H1 (cell line): ENCODE measurements at regions not wholly inside any gene's neighbourhood (a gene's known extent, or its start where the extent isn't known, plus 50 kb on each side); places are given as distances from the start of the nearest gene placed in this dataset.
A peak's percentile ranks its signal among the peaks of the same experiment; 100 is the strongest.
"Not testable (repeated sequence)": the region's sequence is repeated elsewhere in the genome, so short reads cannot be mapped to it uniquely, and the experiment has no call there.

Experiments used
- CTCF ChIA-PET: fragments of 300-600 bp; sonication (Branson Sonifier 250); formaldehyde crosslinking; loops from one replicate; lab custom pipeline; 2021; ENCODE audit not compliant: partially characterized antibody; lab: Charles Lee
- POLR2A ChIA-PET: fragments of 300-600 bp; sonication (Branson Sonifier 250); formaldehyde crosslinking; loops from one replicate; lab custom pipeline; 2021; ENCODE audit warnings: inconsistent platforms; ENCODE audit not compliant: partially characterized antibody; lab: Charles Lee
- DNase-seq, 2 experiments: peaks; one replicate each; pipeline versions ENCODE4 v3.0.0 to v3.0.0-alpha.2; 2010 to 2022; ENCODE audit warnings: low spot score in 2 of 2, low read depth in 1 of 2, mixed read lengths in 1 of 2
- FAIRE-seq: peaks from 2 replicates; lab custom pipeline; 2011; peaks lifted over from hg19 to GRCh38; lab: Jason Lieb, UNC
- H2AFZ ChIP-seq: 2 replicates; pipeline ENCODE4 v1.8.1; 2012; ENCODE audit warnings: low read length, inconsistent platforms
- H2AK5ac ChIP-seq: 2 replicates; pipeline ENCODE4 v1.6.1; 2013; ENCODE audit warnings: low read depth, low read length
- H2BK120ac ChIP-seq: replicated peaks from 2 replicates; pipeline ENCODE3; 2013; ENCODE audit warnings: low read depth, low read length, inconsistent platforms
- H2BK12ac ChIP-seq: 2 replicates; pipeline ENCODE4 v1.6.1; 2013; ENCODE audit warnings: low read depth, low read length
- H2BK15ac ChIP-seq: 2 replicates; pipeline ENCODE4 v1.6.1; 2013; ENCODE audit warnings: low read length
- H2BK20ac ChIP-seq: 2 replicates; pipeline ENCODE4 v1.6.1; 2013; ENCODE audit warnings: low read length
- H2BK5ac ChIP-seq: 2 replicates; pipeline ENCODE4 v1.6.1; 2013; ENCODE audit warnings: low read depth, low read length
- H3K14ac ChIP-seq: 2 replicates; pipeline ENCODE4 v1.6.1; 2013; ENCODE audit warnings: inconsistent platforms; ENCODE audit not compliant: insufficient read length
- H3K18ac ChIP-seq: 2 replicates; pipeline ENCODE4 v1.6.1; 2013; ENCODE audit warnings: low read length; ENCODE audit errors: extremely low read depth
- H3K23ac ChIP-seq: 2 replicates; pipeline ENCODE4 v1.6.1; 2013; ENCODE audit warnings: inconsistent platforms; ENCODE audit not compliant: insufficient read length
- H3K23me2 ChIP-seq: 2 replicates; pipeline ENCODE4 v1.6.1; 2013; ENCODE audit warnings: low read depth, low read length
- H3K27ac ChIP-seq: 2 replicates; pipeline ENCODE4 v1.6.1; 2011; ENCODE audit warnings: low read depth, low read length, inconsistent platforms
- H3K27me3 ChIP-seq, 4 experiments: replicated peaks in 1 of 4; 1 replicate in 1 of 4; 2 replicates in 3 of 4; pipeline versions ENCODE4 v1.6.1 to v1.8.1; 2011 to 2013; ENCODE audit warnings: low read length in 3 of 4, mild to moderate bottlenecking in 3 of 4, inconsistent platforms in 2 of 4, mixed read lengths in 2 of 4, moderate library complexity in 1 of 4; ENCODE audit not compliant: control insufficient read depth in 3 of 4, insufficient read depth in 3 of 4; ENCODE audit errors: extremely low read depth in 1 of 4
- H3K36me3 ChIP-seq, 4 experiments: 2 replicates each; pipeline versions ENCODE4 v1.6.1 to v1.8.1; 2011 to 2013; ENCODE audit warnings: mild to moderate bottlenecking in 4 of 4, low read length in 3 of 4, moderate library complexity in 2 of 4, control low read depth in 1 of 4, inconsistent platforms in 1 of 4; ENCODE audit not compliant: insufficient read depth in 4 of 4, control insufficient read depth in 2 of 4
- H3K4ac ChIP-seq: replicated peaks from 2 replicates; pipeline ENCODE3; 2013; ENCODE audit warnings: low read length, low read depth, mixed read lengths, inconsistent platforms; ENCODE audit not compliant: insufficient read length
- H3K4me1 ChIP-seq, 4 experiments: replicated peaks in 1 of 4; 1 replicate in 1 of 4; 2 replicates in 3 of 4; pipeline versions ENCODE4 v1.6.1 to v1.8.1; 2011 to 2013; ENCODE audit warnings: low read length in 3 of 4, inconsistent platforms in 2 of 4, mixed read lengths in 1 of 4; ENCODE audit not compliant: insufficient read depth in 4 of 4, control insufficient read depth in 3 of 4
- H3K4me2 ChIP-seq, 2 experiments: 2 replicates each; pipeline versions ENCODE4 v1.6.1 to v1.8.1; 2011 to 2013; ENCODE audit warnings: low read depth in 2 of 2, low read length in 2 of 2, control low read depth in 1 of 2, inconsistent platforms in 1 of 2, mild to moderate bottlenecking in 1 of 2; ENCODE audit not compliant: insufficient read depth in 1 of 2
- H3K4me3 ChIP-seq, 4 experiments: fragments of 200-600, 300-600 bp in 1 of 4; sonication (generic), shearing (Covaris generic), sonication (Bioruptor Twin) in 1 of 4; 2 replicates each; pipeline versions ENCODE4 v1.5.1 to v1.8.1; 2011 to 2016; ENCODE audit warnings: low read length in 4 of 4, low read depth in 3 of 4, control low read depth in 2 of 4, inconsistent platforms in 2 of 4, mild to moderate bottlenecking in 2 of 4, mixed read lengths in 1 of 4, moderate library complexity in 1 of 4; ENCODE audit not compliant: insufficient read depth in 2 of 4; ENCODE audit errors: extremely low read depth in 1 of 4
- H3K56ac ChIP-seq: replicated peaks from 2 replicates; pipeline ENCODE3; 2013; ENCODE audit warnings: low read depth, mild to moderate bottlenecking, mixed read lengths, low read length, inconsistent platforms; ENCODE audit not compliant: insufficient read length
- H3K79me1 ChIP-seq: 2 replicates; pipeline ENCODE4 v1.6.1; 2013; ENCODE audit warnings: low read depth, low read length, control low read depth
- H3K79me2 ChIP-seq, 2 experiments: 2 replicates each; pipeline versions ENCODE4 v1.6.1 to v1.8.1; 2012 to 2013; ENCODE audit warnings: low read length in 2 of 2, mild to moderate bottlenecking in 2 of 2, inconsistent platforms in 1 of 2; ENCODE audit not compliant: insufficient read depth in 2 of 2, control insufficient read depth in 1 of 2
- H3K9ac ChIP-seq, 4 experiments: replicated peaks in 1 of 4; 1 replicate in 1 of 4; 2 replicates in 3 of 4; pipeline versions ENCODE4 v1.6.1 to v1.8.1; 2011 to 2013; ENCODE audit warnings: low read depth in 3 of 4, low read length in 3 of 4, control low read depth in 2 of 4, mild to moderate bottlenecking in 2 of 4, moderate library complexity in 2 of 4, inconsistent platforms in 1 of 4; ENCODE audit errors: extremely low read depth in 1 of 4
- H3K9me3 ChIP-seq, 2 experiments: 2 replicates each; pipeline versions ENCODE4 v1.6.1 to v1.8.1; 2012 to 2013; ENCODE audit warnings: mild to moderate bottlenecking in 2 of 2, moderate library complexity in 2 of 2, control low read depth in 1 of 2, inconsistent platforms in 1 of 2, low read depth in 1 of 2, low read length in 1 of 2, mixed read lengths in 1 of 2; ENCODE audit not compliant: insufficient read depth in 2 of 2
- H4K20me1 ChIP-seq, 2 experiments: replicated peaks in 1 of 2; 2 replicates each; pipeline versions ENCODE3 to v1.8.1; 2011 to 2013; ENCODE audit warnings: inconsistent platforms in 2 of 2, low read length in 2 of 2, mild to moderate bottlenecking in 1 of 2; ENCODE audit not compliant: insufficient read depth in 2 of 2, control insufficient read depth in 1 of 2
- H4K5ac ChIP-seq: 2 replicates; pipeline ENCODE4 v1.6.1; 2013; ENCODE audit warnings: low read length, low read depth, mixed read lengths, inconsistent platforms; ENCODE audit not compliant: insufficient read length
- H4K8ac ChIP-seq: 2 replicates; pipeline ENCODE4 v1.8.0; 2013; ENCODE audit warnings: mild to moderate bottlenecking, moderate library complexity, low read length, inconsistent platforms; ENCODE audit not compliant: insufficient read depth; ENCODE audit errors: extremely low read depth
- H4K91ac ChIP-seq: replicated peaks from 2 replicates; pipeline ENCODE3; 2013; ENCODE audit warnings: low read length, mixed read lengths, inconsistent platforms; ENCODE audit not compliant: insufficient read length
- EP300 ChIP-seq, 2 experiments: IDR thresholded peaks; 1 replicate in 1 of 2; 2 replicates in 1 of 2; pipeline ENCODE4 v1.6.1; 2011 to 2012; ENCODE audit warnings: low read depth in 2 of 2, low read length in 2 of 2, mild to moderate bottlenecking in 2 of 2, borderline replicate concordance in 1 of 2, inconsistent platforms in 1 of 2, moderate library complexity in 1 of 2
- SP1 ChIP-seq: IDR thresholded peaks from 2 replicates; pipeline ENCODE4 v1.6.1; 2011; ENCODE audit warnings: low read depth, low read length
- TEAD4 ChIP-seq: IDR thresholded peaks from 2 replicates; pipeline ENCODE4 v1.6.1; 2012; ENCODE audit warnings: low read depth, low read length, inconsistent platforms, mixed read lengths
- WGBS, 2 experiments: shearing (Covaris generic) in 1 of 2; methylation state at CpG; one replicate each; pipeline versions ENCODE4 v1.1.6 to v1.1.7; 2013 to 2015; ENCODE audit warnings: low lambda C conversion rate in 2 of 2, mixed read lengths in 2 of 2, inconsistent platforms in 1 of 2, low coverage in 1 of 2, missing lambda C conversion rate in 1 of 2; ENCODE audit not compliant: insufficient replicate concordance in 2 of 2, insufficient coverage in 1 of 2, insufficient read length in 1 of 2; ENCODE audit errors: extremely low coverage in 1 of 2, missing lambda C conversion rate in 1 of 2; 5-methylcytosine and 5-hydroxymethylcytosine counted together

- H3K4me3 ChIP-seq, H3K23ac ChIP-seq, H2BK12ac ChIP-seq, H3K56ac ChIP-seq, H4K8ac ChIP-seq, H3K4me2 ChIP-seq, H4K91ac ChIP-seq, H2AFZ ChIP-seq, H3K9me3 ChIP-seq, H3K23me2 ChIP-seq, POLR2A ChIA-PET, H3K36me3 ChIP-seq, H2BK15ac ChIP-seq, H3K4ac ChIP-seq, H3K14ac ChIP-seq, H3K27me3 ChIP-seq, H3K4me1 ChIP-seq, H2BK120ac ChIP-seq, H3K27ac ChIP-seq, H3K18ac ChIP-seq, H4K5ac ChIP-seq, H3K79me1 ChIP-seq, H2BK5ac ChIP-seq, H3K79me2 ChIP-seq, H2AK5ac ChIP-seq, H3K9ac ChIP-seq, H2BK20ac ChIP-seq, DNase-seq, H4K20me1 ChIP-seq, FAIRE-seq: not testable (repeated sequence)
- TF ChIP-seq EP300 (IDR thresholded peaks at IDR 0.05; ENCODE audit: borderline replicate concordance in 1 of 2, low read depth in 2 of 2, low read length in 2 of 2) (peak in 1 of 2 experiments; percentile 85; a peak in 1 of 3 replicates), SP1 (0 out of 2 replicates have a peak, but pooled peaks have one; percentile 33), TEAD4 (0 out of 2 replicates have a peak, but pooled peaks have one; percentile 26)
- WGBS, 2 experiments: 61% methylated on average over 3 of the region's 3 CpGs; no CpG with 5 or more reads in 1 of the 2 experiments
- CTCF ChIA-PET: interaction anchor here (1.0 kb wide), 1 partner anchor 15 kb away, joined by 3 read pairs; no protein-coding TSS in a partner anchor
Observed at GRCh38 chr6:86489042-86489441, 448.3 kb upstream of the HTR1E start.
